ENCODE measurements at regions not wholly inside any gene's neighbourhood (a gene's known extent, or its start where the extent isn't known, plus 50 kb on each side); places are given as distances from the start of the nearest gene placed in this dataset.
A peak's percentile ranks its signal among the peaks of the same experiment; 100 is the strongest.

DNA sequence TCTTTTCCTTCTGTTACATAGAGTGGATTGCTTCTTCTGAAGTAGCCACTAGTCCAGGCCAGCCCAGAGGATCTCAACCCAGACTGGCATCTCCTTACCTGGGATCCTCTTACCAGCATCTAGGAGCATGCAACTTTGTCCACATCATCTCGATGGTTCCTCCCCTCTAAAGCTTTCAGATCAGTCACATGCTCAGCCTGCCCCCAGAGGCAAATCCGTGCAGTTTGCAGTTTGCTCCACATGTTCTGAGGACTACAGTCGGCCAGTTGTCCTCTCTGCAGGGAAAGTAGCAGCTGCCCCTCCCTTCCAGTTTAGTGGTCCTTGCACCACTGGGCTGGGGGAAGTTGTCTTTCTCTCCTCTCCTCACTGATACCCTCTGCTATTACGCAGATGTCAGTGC, 259.8 kb upstream of the APCDD1 start:
- no peaks in the 10 kb centered on the region for H3K36me3 Mint-ChIP-seq
- H3K27ac Mint-ChIP-seq = no peak overlapping the region
- TF ChIP-seq, protein P1, sequence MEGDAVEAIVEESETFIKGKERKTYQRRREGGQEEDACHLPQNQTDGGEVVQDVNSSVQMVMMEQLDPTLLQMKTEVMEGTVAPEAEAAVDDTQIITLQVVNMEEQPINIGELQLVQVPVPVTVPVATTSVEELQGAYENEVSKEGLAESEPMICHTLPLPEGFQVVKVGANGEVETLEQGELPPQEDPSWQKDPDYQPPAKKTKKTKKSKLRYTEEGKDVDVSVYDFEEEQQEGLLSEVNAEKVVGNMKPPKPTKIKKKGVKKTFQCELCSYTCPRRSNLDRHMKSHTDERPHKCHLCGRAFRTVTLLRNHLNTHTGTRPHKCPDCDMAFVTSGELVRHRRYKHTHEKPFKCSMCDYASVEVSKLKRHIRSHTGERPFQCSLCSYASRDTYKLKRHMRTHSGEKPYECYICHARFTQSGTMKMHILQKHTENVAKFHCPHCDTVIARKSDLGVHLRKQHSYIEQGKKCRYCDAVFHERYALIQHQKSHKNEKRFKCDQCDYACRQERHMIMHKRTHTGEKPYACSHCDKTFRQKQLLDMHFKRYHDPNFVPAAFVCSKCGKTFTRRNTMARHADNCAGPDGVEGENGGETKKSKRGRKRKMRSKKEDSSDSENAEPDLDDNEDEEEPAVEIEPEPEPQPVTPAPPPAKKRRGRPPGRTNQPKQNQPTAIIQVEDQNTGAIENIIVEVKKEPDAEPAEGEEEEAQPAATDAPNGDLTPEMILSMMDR (conservative IDR thresholded peaks at IDR 0.05) = no peak
- H3K4me3 Mint-ChIP-seq = no peak overlapping the region
- no peak for DNase-seq (ENCODE audit: extremely low spot score, unreplicated experiment)
- no peaks in the 10 kb centered on the region for H3K9me3 Mint-ChIP-seq
- no peaks in the 10 kb centered on the region for H3K27me3 Mint-ChIP-seq
- peaks cover 2% of the 10 kb centered on the region for H3K4me1 Mint-ChIP-seq (ENCODE audit: unreplicated experiment)

DNA sequence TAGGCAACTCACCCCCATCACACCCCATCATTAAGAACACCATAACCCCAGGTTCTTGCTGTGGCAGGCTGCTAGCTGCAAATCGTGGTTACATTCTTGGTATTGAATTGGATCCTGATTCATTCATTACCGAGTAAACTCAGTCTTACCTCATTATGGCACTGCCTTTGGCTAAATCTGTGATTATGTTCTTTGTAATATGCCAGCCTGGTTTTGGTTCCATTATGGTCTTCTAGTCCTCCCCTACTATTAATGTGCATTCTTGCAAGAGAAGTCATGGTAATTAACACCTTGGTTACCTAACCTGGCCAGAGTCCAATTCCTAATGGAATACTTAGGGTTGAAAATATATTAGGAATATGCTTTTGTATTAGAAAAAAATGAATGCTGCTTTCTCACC, 258.9 kb upstream of the APCDD1 start:
- TF ChIP-seq, protein P1 (conservative IDR thresholded peaks at IDR 0.05) = no peak
- DNase-seq (ENCODE audit: extremely low spot score, unreplicated experiment) = no peak
- no peaks in the 10 kb centered on the region for H3K4me1 Mint-ChIP-seq (ENCODE audit: unreplicated experiment)
- no peaks in the 10 kb centered on the region for H3K36me3 Mint-ChIP-seq
- H3K9me3 Mint-ChIP-seq = no peaks in the 10 kb centered on the region
- no peak overlapping the region for H3K4me3 Mint-ChIP-seq
- no peak overlapping the region for H3K27ac Mint-ChIP-seq
- no peaks in the 10 kb centered on the region for H3K27me3 Mint-ChIP-seq

DNA sequence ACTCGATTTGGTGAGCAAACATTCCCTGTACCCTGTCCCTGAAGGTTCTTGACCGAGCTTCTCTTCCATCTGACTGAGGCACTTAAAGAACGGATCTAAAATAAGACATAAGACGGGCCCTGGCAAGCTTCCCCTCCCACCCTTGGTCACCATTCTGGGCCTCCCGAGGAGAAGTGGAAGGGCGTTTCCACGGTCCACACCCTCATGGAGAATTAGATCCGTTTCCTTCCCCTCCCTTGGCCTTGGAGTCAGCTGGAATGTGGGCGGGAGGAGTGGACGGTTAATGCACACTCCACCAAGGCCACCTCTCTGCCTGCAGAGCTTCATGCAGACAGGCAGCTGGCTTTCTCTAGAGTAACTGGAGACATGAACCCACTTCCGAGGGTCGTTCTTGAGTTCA, 257.3 kb upstream of the APCDD1 start:
- Mint-ChIP-seq H3K27ac (peak overlapping the region; percentile 39), H3K36me3 (no peaks in the 10 kb centered on the region), H3K4me1 (ENCODE audit: unreplicated experiment) (peaks cover 12% of the 10 kb centered on the region), H3K4me3 (no peak overlapping the region), H3K9me3 (no peaks in the 10 kb centered on the region), H3K27me3 (no peaks in the 10 kb centered on the region)
- TF ChIP-seq, protein P1 (conservative IDR thresholded peaks at IDR 0.05) = no peak
- no peak for DNase-seq (ENCODE audit: extremely low spot score, unreplicated experiment)

DNA sequence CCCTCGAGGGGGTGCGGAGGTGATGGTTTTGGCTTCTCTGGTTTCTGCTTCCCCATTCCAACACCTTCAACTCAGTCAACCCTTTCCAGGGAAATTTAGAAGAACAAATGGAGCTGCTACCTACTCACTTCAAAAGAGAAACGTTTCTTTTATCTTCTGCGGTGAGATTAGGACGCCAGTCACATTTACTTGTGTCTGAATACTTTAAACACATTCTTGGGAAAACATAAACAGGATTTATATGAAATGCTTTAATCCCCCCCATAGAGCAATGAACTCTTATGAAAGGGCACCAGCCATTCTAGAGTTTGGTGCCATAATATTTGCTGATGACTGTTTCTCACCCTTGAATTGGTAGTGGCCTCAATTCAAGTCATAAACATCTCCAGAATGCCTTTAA, 253.2 kb upstream of the APCDD1 start:
- Mint-ChIP-seq H3K27ac (no peak overlapping the region), H3K4me1 (ENCODE audit: unreplicated experiment) (peaks cover 35% of the 10 kb centered on the region), H3K4me3 (no peak overlapping the region), H3K9me3 (no peaks in the 10 kb centered on the region), H3K36me3 (no peaks in the 10 kb centered on the region), H3K27me3 (no peaks in the 10 kb centered on the region)
- TF ChIP-seq, protein P1 (conservative IDR thresholded peaks at IDR 0.05) = no peak
- no peak for DNase-seq (ENCODE audit: extremely low spot score, unreplicated experiment)

DNA sequence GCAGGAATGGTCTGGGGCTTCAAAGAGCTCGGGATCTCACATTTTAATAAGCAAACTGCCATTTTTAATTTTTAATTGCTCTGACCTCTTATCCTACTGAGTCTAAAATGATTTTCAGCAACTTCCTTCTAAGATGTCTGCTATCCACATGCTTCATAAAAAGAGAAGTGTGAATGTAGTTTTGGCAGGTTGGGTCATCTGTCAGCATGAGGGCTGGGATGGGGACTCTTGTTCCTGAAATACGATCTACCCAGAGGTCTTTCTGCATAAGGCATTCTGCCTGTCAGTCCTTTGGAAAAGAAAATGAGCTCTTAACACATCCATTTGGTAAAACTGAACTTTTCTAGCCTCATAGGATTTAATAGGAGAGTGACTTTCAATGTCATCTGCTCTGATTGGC, 252.8 kb upstream of the APCDD1 start:
- no peaks in the 10 kb centered on the region for H3K9me3 Mint-ChIP-seq
- no peaks in the 10 kb centered on the region for H3K36me3 Mint-ChIP-seq
- TF ChIP-seq, protein P1 (conservative IDR thresholded peaks at IDR 0.05) = no peak
- H3K4me3 Mint-ChIP-seq = no peak overlapping the region
- H3K4me1 Mint-ChIP-seq (ENCODE audit: unreplicated experiment) = peaks cover 38% of the 10 kb centered on the region
- no peak for DNase-seq (ENCODE audit: extremely low spot score, unreplicated experiment)
- H3K27ac Mint-ChIP-seq = no peak overlapping the region
- H3K27me3 Mint-ChIP-seq = no peaks in the 10 kb centered on the region

DNA sequence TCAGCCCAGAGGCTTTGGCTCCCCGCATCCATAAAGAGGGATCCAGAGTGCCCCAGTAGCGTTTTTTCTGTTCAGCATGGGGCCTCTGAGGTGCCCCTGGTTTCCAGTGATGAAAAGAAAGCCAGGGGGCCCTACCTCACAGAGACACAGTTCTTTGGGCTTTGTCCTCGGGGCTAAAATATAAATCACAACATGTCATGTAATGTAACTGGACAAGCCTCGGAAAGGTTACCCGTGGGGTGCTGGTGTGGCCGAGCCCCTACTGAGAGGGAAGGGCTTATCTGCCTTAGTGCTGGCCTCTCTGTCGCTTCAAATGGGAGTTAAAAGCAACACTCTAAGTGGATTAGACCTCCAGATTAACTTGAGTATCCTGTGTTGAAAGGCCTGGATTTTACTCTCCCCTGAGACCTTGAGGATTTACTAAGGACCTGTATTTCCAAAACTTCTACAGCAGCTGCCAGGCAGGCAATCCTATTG, 251.6 kb upstream of the APCDD1 start:
- H3K27ac Mint-ChIP-seq = no peak overlapping the region
- H3K36me3 Mint-ChIP-seq = no peaks in the 10 kb centered on the region
- H3K4me1 Mint-ChIP-seq (ENCODE audit: unreplicated experiment) = peaks cover 38% of the 10 kb centered on the region
- DNase-seq (ENCODE audit: extremely low spot score, unreplicated experiment) = no peak
- H3K9me3 Mint-ChIP-seq = no peaks in the 10 kb centered on the region
- TF ChIP-seq, protein P1 (conservative IDR thresholded peaks at IDR 0.05) = no peak
- H3K4me3 Mint-ChIP-seq = no peak overlapping the region
- H3K27me3 Mint-ChIP-seq = no peaks in the 10 kb centered on the region

Measured in type B pancreatic cell (in vitro differentiated cells).